NB4 (cell line): ENCODE measurements at regions not wholly inside any gene's neighbourhood (a gene's known extent, or its start where the extent isn't known, plus 50 kb on each side); places are given as distances from the start of the nearest gene placed in this dataset.

Source experiments
- DNase-seq: peaks from one replicate; pipeline ENCODE4 v3.0.0; 2010; ENCODE audit warnings: low read depth
- H3K4me3 ChIP-seq: one replicate; pipeline ENCODE4 v1.5.1; 2011; ENCODE audit warnings: mild to moderate bottlenecking, low read depth, low read length, moderate library complexity
- MYC ChIP-seq: IDR thresholded peaks from 2 replicates; pipeline ENCODE4 v1.6.1; 2011; ENCODE audit warnings: low read depth, low read length
- POLR2A ChIP-seq: IDR thresholded peaks from 2 replicates; pipeline ENCODE4 v1.6.1; 2011; ENCODE audit warnings: mild to moderate bottlenecking; ENCODE audit not compliant: insufficient read length; ENCODE audit errors: extremely low read depth
- TF ChIP-seq, protein P1 (sequence below): IDR thresholded peaks from one replicate; pipeline ENCODE4 v1.5.1; 2012; ENCODE audit warnings: low read depth, low read length
- TF ChIP-seq, protein P2 (sequence below): IDR thresholded peaks from 2 replicates; pipeline ENCODE4 v1.6.1; 2011; ENCODE audit warnings: low read depth, low read length

DNA sequence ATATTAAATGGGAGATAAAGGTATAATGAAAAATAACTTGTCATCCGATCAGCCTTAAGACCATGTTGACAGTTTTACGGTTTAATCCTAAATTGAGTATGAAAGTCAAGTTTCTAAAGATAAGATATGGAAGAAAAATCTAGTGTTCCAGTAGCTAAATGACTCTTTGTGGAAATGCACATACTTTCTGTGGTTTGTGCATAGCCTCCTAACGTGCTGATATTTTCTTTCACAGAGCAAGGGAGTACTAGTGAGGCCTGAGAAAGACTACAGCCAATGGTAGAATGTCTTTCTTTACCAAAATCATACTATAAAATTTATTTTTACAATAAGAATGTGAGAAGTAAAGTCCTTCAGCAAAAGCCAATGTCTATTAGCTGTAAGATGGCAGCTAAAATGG is 430.6 kb upstream of the RGMA start:
- H3K4me3 ChIP-seq = no peak overlapping the region
- no peak for DNase-seq
- TF ChIP-seq MYC = no peak
- TF ChIP-seq, protein P1, sequence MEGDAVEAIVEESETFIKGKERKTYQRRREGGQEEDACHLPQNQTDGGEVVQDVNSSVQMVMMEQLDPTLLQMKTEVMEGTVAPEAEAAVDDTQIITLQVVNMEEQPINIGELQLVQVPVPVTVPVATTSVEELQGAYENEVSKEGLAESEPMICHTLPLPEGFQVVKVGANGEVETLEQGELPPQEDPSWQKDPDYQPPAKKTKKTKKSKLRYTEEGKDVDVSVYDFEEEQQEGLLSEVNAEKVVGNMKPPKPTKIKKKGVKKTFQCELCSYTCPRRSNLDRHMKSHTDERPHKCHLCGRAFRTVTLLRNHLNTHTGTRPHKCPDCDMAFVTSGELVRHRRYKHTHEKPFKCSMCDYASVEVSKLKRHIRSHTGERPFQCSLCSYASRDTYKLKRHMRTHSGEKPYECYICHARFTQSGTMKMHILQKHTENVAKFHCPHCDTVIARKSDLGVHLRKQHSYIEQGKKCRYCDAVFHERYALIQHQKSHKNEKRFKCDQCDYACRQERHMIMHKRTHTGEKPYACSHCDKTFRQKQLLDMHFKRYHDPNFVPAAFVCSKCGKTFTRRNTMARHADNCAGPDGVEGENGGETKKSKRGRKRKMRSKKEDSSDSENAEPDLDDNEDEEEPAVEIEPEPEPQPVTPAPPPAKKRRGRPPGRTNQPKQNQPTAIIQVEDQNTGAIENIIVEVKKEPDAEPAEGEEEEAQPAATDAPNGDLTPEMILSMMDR = no peak
- TF ChIP-seq POLR2A = no peak
- TF ChIP-seq, protein P2, sequence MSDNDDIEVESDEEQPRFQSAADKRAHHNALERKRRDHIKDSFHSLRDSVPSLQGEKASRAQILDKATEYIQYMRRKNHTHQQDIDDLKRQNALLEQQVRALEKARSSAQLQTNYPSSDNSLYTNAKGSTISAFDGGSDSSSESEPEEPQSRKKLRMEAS = no peak

DNA sequence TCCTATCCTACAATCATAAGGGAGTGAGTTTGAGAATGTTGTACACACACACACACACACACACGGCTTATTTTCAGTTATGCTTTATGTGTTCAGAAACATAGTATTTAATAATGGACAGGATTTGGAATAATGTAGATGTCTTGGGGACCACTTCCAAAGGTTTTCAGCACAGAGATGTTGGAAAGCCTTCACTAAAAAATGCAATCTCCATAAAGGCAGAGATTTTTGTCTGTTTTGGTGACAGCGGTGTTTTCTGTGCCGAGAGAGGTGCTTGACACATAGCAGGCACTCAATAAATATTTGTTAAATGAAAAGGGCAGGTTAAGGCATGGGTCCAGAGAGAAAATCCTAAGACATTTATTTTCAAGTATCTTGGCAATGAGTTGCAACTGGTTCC is 428.2 kb upstream of the RGMA start:
- no peak for DNase-seq
- H3K4me3 ChIP-seq = no peak overlapping the region
- TF ChIP-seq, protein P2 = no peak
- TF ChIP-seq, protein P1 = no peak
- TF ChIP-seq MYC (no peak), POLR2A (no peak)

DNA sequence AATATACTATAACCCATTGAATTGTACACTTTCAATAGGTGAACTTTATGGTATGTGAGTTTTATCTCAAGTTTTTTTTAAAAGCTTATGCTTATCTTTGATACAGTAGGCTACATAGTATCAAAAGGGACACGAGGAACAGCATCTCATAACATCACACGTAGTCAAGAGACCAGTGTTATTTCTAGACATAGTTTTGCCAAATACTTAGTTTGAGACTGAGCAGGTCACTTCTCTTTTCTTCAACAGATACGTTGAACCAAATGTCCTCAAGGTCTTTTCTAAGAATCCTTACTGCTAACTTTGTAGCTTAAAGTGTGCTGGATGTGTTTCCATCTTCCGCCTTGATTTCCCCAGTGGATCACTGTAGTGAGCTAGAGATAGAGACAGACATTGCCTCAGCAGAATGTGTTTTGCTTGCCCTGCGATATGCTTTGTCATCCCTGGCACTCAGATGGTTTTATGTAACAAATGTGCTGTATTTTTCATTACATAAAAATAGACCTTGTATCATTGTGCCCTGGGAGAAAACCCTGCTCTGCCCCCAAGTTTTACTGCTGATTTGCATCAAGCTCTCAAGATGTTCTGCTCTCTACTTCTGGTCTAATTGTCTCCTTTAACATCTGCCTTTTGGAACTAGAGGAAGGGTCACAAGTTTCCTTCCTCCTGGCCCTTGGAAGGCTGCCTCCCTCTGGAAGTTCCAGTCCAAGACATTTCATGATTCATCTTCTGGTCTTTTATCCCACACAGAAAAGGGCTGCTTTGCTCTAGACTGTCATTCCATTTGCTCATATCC is 426.4 kb upstream of the RGMA start:
- H3K4me3 ChIP-seq = no peak overlapping the region
- TF ChIP-seq, protein P1 = no peak
- no peak for TF ChIP-seq POLR2A
- TF ChIP-seq, protein P2 = no peak
- TF ChIP-seq MYC = no peak
- DNase-seq = no peak

DNA sequence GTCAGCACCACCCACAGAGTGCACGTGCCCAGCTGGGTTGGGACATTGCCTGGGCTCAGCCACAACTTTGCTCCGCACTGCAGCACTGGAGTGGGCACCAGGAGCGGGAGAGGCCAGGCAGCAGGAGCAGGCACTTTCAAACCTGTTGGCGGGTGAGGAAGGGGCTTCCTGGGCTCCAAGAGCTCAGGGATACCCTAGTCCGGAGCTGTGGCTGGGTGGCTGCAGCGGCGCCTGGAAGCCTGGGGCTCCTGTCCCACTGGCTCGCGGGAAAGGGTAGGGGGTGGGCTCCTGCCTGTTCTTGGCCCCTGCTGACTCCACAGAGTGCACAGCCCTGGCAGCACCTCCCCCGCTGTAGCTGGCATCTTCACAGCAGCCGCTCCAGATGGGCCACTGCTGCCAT is 417.6 kb upstream of the RGMA start:
- DNase-seq = no peak
- TF ChIP-seq, protein P1 = no peak
- no peak for TF ChIP-seq MYC
- TF ChIP-seq, protein P2 = no peak
- no peak for TF ChIP-seq POLR2A
- no peak overlapping the region for H3K4me3 ChIP-seq

DNA sequence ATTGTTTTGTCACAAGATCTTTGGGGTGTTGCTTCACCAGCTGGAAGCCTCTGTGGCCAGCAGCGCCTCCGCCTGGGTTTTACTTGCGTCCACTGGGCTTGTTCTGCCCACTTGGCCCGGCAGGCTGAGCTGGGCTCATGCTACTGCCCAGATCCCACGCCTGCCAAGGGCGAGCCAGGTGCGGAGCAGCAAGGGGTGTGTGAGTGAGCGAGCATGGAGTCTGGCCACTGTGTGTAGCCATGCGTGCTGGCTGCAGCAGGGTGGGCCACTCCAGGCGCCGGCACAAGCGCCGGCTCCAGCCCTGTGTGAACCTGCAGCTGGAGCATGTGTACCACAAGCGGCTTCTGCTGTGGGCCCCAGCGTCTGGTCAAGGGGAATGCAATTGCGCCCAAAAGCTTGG is 416.5 kb upstream of the RGMA start:
- H3K4me3 ChIP-seq = no peak overlapping the region
- no peak for DNase-seq
- TF ChIP-seq POLR2A (no peak), MYC (no peak)
- TF ChIP-seq, protein P1 = no peak
- TF ChIP-seq, protein P2 = no peak
